Ishikawa (cell line): ENCODE measurements at regions not wholly inside any gene's neighbourhood (a gene's known extent, or its start where the extent isn't known, plus 50 kb on each side); places are given as distances from the start of the nearest gene placed in this dataset.

Experiments used
- CEBPB ChIP-seq: IDR thresholded peaks from 2 replicates; pipeline ENCODE4 v1.6.1; 2012
- CREB1 ChIP-seq: IDR thresholded peaks from 2 replicates; pipeline ENCODE4 v1.6.1; 2012; ENCODE audit warnings: low read depth
- EGR1 ChIP-seq: IDR thresholded peaks from 2 replicates; pipeline ENCODE4 v1.6.1; 2012
- EP300 ChIP-seq: IDR thresholded peaks from 2 replicates; pipeline ENCODE4 v1.6.1; 2012; ENCODE audit warnings: borderline replicate concordance
- FOXM1 ChIP-seq: IDR thresholded peaks from 2 replicates; pipeline ENCODE4 v1.6.1; 2012; ENCODE audit warnings: low read depth, borderline replicate concordance
- MAX ChIP-seq: IDR thresholded peaks from 2 replicates; pipeline ENCODE4 v1.6.1; 2012
- NFIC ChIP-seq: IDR thresholded peaks from 2 replicates; pipeline ENCODE4 v1.6.1; 2012
- RAD21 ChIP-seq: IDR thresholded peaks from 2 replicates; pipeline ENCODE4 v1.6.1; 2012; ENCODE audit warnings: low read depth
- REST ChIP-seq: IDR thresholded peaks from 2 replicates; pipeline ENCODE4 v1.6.1; 2012; ENCODE audit warnings: low read depth, mild to moderate bottlenecking
- TAF1 ChIP-seq: IDR thresholded peaks from 2 replicates; pipeline ENCODE4 v1.6.1; 2012; ENCODE audit warnings: low read depth, mild to moderate bottlenecking
- TCF12 ChIP-seq: IDR thresholded peaks from 2 replicates; pipeline ENCODE4 v1.6.1; 2012; ENCODE audit warnings: low read depth
- TEAD4 ChIP-seq: IDR thresholded peaks from 2 replicates; pipeline ENCODE4 v1.6.1; 2012
- USF1 ChIP-seq: IDR thresholded peaks from 2 replicates; pipeline ENCODE4 v1.6.1; 2012
- YY1 ChIP-seq: IDR thresholded peaks from 2 replicates; pipeline ENCODE4 v1.6.1; 2012; ENCODE audit warnings: low read depth
- ZBTB7A ChIP-seq: IDR thresholded peaks from 2 replicates; pipeline ENCODE4 v1.6.1; 2012; ENCODE audit warnings: low read depth

- no peak for TF ChIP-seq TCF12
- TF ChIP-seq CREB1 = no peak
- no peak for TF ChIP-seq USF1
- TF ChIP-seq FOXM1 = no peak
- no peak for TF ChIP-seq TEAD4
- TF ChIP-seq EP300 = no peak
- no peak for TF ChIP-seq NFIC
- TF ChIP-seq MAX = no peak
- TF ChIP-seq ZBTB7A = no peak
- TF ChIP-seq CEBPB = no peak
- TF ChIP-seq YY1 = no peak
Observed at GRCh38 chr18:39705362-39705761, 2139.8 kb upstream of the CELF4 start.

GRCh38 chr18:39702888-39703287, 2137.3 kb upstream of the CELF4 start:
- TF ChIP-seq MAX (no peak), EP300 (no peak), TEAD4 (no peak), NFIC (no peak), TAF1 (no peak), ZBTB7A (no peak), FOXM1 (no peak), USF1 (no peak), EGR1 (no peak), CEBPB (no peak), YY1 (no peak), RAD21 (no peak), TCF12 (no peak)

GRCh38 chr18:39701839-39702238, 2136.2 kb upstream of the CELF4 start:
- TF ChIP-seq FOXM1 (no peak), TAF1 (no peak), EP300 (no peak), TEAD4 (no peak), EGR1 (no peak), USF1 (no peak), ZBTB7A (no peak)

- no peak for TF ChIP-seq FOXM1
- TF ChIP-seq MAX = no peak
- TF ChIP-seq TAF1 = no peak
- TF ChIP-seq TCF12 = no peak
- no peak for TF ChIP-seq NFIC
- TF ChIP-seq REST = no peak
- TF ChIP-seq TEAD4 = no peak
- no peak for TF ChIP-seq EGR1
- no peak for TF ChIP-seq EP300
- TF ChIP-seq ZBTB7A = no peak
- no peak for TF ChIP-seq CEBPB
- TF ChIP-seq USF1 = no peak
Observed at GRCh38 chr18:39701055-39701783, 2135.6 kb upstream of the CELF4 start.

- no peak for TF ChIP-seq EGR1
- TF ChIP-seq ZBTB7A = no peak
- TF ChIP-seq TCF12 = no peak
- TF ChIP-seq FOXM1 = no peak
- TF ChIP-seq YY1 = no peak
- TF ChIP-seq CREB1 = no peak
Observed at GRCh38 chr18:39699340-39699964, 2133.9 kb upstream of the CELF4 start.

GRCh38 chr18:39698436-39698835, 2132.8 kb upstream of the CELF4 start:
- TF ChIP-seq USF1 = no peak
